Spinal cord (tissue), 9 donors: ENCODE measurements at regions not wholly inside any gene's neighbourhood (a gene's known extent, or its start where the extent isn't known, plus 50 kb on each side); places are given as distances from the start of the nearest gene placed in this dataset.
"Not testable (repeated sequence)": the region's sequence is repeated elsewhere in the genome, so short reads cannot be mapped to it uniquely, and the experiment has no call there.

Source experiments
- DNase-seq, 6 donors: peaks; one replicate each; pipeline versions ENCODE4 v3.0.0 to v3.0.0-alpha.2; 2013 to 2015; ENCODE audit warnings: low spot score in 6 of 6, low read depth in 4 of 6
- H3K27ac ChIP-seq: one replicate; pipeline ENCODE4 v1.5.1; 2013; ENCODE audit warnings: low read depth, low read length, control low read depth
- H3K27me3 ChIP-seq: one replicate; pipeline ENCODE4 v1.6.1; 2013; ENCODE audit warnings: low read length; ENCODE audit not compliant: control insufficient read depth, insufficient read depth
- H3K36me3 ChIP-seq: one replicate; pipeline ENCODE4 v1.6.1; 2013; ENCODE audit warnings: low read length; ENCODE audit not compliant: control insufficient read depth, insufficient read depth
- H3K4me1 ChIP-seq: one replicate; pipeline ENCODE4 v1.6.1; 2013; ENCODE audit warnings: low read length; ENCODE audit not compliant: control insufficient read depth, insufficient read depth
- H3K4me3 ChIP-seq: one replicate; pipeline ENCODE4 v1.5.1; 2013; ENCODE audit warnings: low read depth, low read length, control low read depth
- H3K9me3 ChIP-seq: one replicate; pipeline ENCODE4 v1.6.1; 2013; ENCODE audit warnings: low read length; ENCODE audit not compliant: control insufficient read depth, insufficient read depth
- WGBS: methylation state at CpG from one replicate; pipeline ENCODE4 v1.1.5; 2013; ENCODE audit warnings: missing lambda C conversion rate; ENCODE audit not compliant: insufficient coverage; 5-methylcytosine and 5-hydroxymethylcytosine counted together
- donor health status: healthy.

GRCh38 chr16:62831235-62831850 is 795.1 kb upstream of the CDH8 start:
- H3K9me3 ChIP-seq, result no peaks in the 10 kb centered on the region
- DNase-seq, result peak in 2 of 6 donors; percentile 68 to 74
- H3K27me3 ChIP-seq, result no peaks in the 10 kb centered on the region
- no peak overlapping the region for H3K27ac ChIP-seq
- no peaks in the 10 kb centered on the region for H3K4me1 ChIP-seq
- no CpG with 5 or more reads among the region's 2 CpGs for WGBS
- H3K4me3 ChIP-seq, result no peak overlapping the region
- no peaks in the 10 kb centered on the region for H3K36me3 ChIP-seq

DNA sequence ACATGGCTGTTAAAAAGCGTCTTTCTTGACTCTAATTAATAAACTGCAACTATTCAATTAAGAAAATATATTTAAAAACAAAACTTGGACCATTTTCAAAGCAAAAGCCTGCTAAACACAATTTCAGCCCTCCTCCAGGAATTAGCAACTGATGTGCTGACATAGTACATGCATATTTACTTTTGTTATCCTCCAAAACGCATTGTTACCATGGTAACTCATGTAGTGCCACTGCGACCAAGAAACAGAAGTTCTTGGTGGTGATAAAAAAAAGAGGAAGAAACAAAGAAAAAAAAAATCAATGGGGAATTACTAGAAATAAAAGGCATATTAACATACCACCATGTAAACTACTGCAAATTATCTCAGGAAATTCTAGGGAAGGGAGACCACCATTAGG is 793.4 kb upstream of the CDH8 start:
- no peaks in the 10 kb centered on the region for H3K9me3 ChIP-seq
- WGBS, result no CpG with 5 or more reads among the region's 3 CpGs
- peak in 3 of 6 donors; percentile 20 to 88 (median 79) for DNase-seq
- no peaks in the 10 kb centered on the region for H3K4me1 ChIP-seq
- no peaks in the 10 kb centered on the region for H3K36me3 ChIP-seq
- H3K27me3 ChIP-seq, result no peaks in the 10 kb centered on the region
- H3K27ac ChIP-seq, result no peak overlapping the region
- no peak overlapping the region for H3K4me3 ChIP-seq

- no peaks in the 10 kb centered on the region for H3K36me3 ChIP-seq
- H3K4me3 ChIP-seq, result no peak overlapping the region
- H3K9me3 ChIP-seq, result no peaks in the 10 kb centered on the region
- no CpG with 5 or more reads among the region's 1 CpG for WGBS
- peak in 1 of 6 donors; percentile 26 for DNase-seq
- no peaks in the 10 kb centered on the region for H3K4me1 ChIP-seq
- H3K27ac ChIP-seq, result no peak overlapping the region
- no peaks in the 10 kb centered on the region for H3K27me3 ChIP-seq
These were observed 792.8 kb upstream of the CDH8 start for GRCh38 chr16:62829084-62829483.

GRCh38 chr16:62821824-62822223 is 785.6 kb upstream of the CDH8 start:
- Histone ChIP-seq H3K4me3 (no peak overlapping the region), H3K27ac (no peak overlapping the region), H3K4me1 (no peaks in the 10 kb centered on the region), H3K27me3 (no peaks in the 10 kb centered on the region), H3K9me3 (peaks cover 2% of the 10 kb centered on the region), H3K36me3 (no peaks in the 10 kb centered on the region)
- DNase-seq, result no peak
- no CpG with 5 or more reads among the region's 2 CpGs for WGBS

- Histone ChIP-seq H3K27ac (no peak overlapping the region), H3K4me3 (no peak overlapping the region), H3K9me3 (no peaks in the 10 kb centered on the region), H3K27me3 (no peaks in the 10 kb centered on the region), H3K36me3 (no peaks in the 10 kb centered on the region), H3K4me1 (no peaks in the 10 kb centered on the region)
- no CpG with 5 or more reads among the region's 3 CpGs for WGBS
- DNase-seq, result peak in 1 of 6 donors; percentile 13
These were observed 780.8 kb upstream of the CDH8 start for GRCh38 chr16:62816971-62817519.

GRCh38 chr16:62814891-62815290 is 778.7 kb upstream of the CDH8 start:
- Histone ChIP-seq H3K27me3 (no peaks in the 10 kb centered on the region), H3K36me3 (no peaks in the 10 kb centered on the region), H3K4me3 (no peak overlapping the region), H3K27ac (no peak overlapping the region), H3K4me1 (no peaks in the 10 kb centered on the region), H3K9me3 (no peaks in the 10 kb centered on the region)
- DNase-seq, result no peak
- WGBS, result 75% methylated on average over 1 of the region's 2 CpGs

DNA sequence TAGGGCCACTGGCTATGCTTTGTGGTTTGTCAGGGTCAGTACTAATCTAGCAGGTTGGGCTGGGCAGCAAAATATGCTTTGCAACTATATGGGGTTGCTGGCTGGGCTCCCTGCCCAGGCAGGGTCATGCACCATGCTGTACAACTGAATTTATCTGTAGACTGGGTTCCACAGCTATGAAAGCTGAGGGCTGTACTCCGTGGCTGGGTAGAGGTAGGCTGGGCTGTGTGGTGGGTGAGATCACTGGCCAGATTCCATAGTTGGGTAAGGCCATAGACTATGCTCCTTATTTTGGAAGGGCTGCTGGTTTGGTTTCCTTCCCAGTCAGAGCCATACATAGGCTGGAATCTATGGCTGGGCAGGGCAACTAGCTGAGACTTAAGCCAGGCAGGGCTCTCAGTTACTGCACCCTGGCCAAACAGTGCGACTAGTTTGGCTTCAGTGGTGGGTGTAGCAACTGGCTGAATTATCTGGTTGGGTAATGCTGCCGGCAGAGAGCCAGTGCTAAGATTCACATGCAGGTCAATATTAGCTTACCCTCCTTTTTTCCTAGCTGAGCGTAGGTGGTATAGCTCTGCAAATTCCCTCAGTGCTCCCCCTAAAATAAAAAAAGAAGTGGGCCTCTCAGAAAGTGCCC is 769.1 kb upstream of the CDH8 start:
- H3K36me3 ChIP-seq, result no peaks in the 10 kb centered on the region
- H3K4me1 ChIP-seq, result peaks cover 4% of the 10 kb centered on the region
- H3K4me3 ChIP-seq, result no peak overlapping the region
- DNase-seq, result no peak
- no peaks in the 10 kb centered on the region for H3K27me3 ChIP-seq
- 36% methylated on average over 1 of the region's 4 CpGs for WGBS
- no peaks in the 10 kb centered on the region for H3K9me3 ChIP-seq
- H3K27ac ChIP-seq, result no peak overlapping the region

- no peaks in the 10 kb centered on the region for H3K9me3 ChIP-seq
- no peaks in the 10 kb centered on the region for H3K27me3 ChIP-seq
- H3K36me3 ChIP-seq, result no peaks in the 10 kb centered on the region
- no peak for DNase-seq
- no peak overlapping the region for H3K4me3 ChIP-seq
- H3K4me1 ChIP-seq, result no peaks in the 10 kb centered on the region
- H3K27ac ChIP-seq, result no peak overlapping the region
These were observed 758.5 kb upstream of the CDH8 start for GRCh38 chr16:62794724-62795123.

DNA sequence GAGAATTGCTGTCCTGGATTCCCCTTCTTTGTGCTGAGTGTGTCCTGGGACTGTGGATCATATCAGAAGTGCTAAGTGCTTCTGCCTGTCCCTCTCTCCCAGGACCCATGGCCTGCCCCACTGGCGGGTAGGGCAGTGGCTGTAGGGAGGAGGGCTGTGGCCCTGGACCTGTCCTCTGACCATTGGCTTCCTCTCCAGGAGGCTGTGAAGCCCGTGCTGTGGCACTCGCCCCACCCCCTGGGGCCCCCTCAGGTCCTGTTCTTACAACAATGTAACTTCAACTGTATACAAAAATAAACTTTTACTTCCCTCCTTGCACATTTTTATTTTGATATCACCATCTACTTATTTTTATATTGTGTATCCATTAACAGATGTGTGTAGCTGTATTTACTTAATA is 743.8 kb upstream of the CDH8 start:
- WGBS, result no CpG with 5 or more reads among the region's 3 CpGs
- not testable (repeated sequence) for H3K27ac ChIP-seq

GRCh38 chr16:62764572-62764971 is 728.3 kb upstream of the CDH8 start:
- no peak overlapping the region for H3K4me3 ChIP-seq
- no peaks in the 10 kb centered on the region for H3K4me1 ChIP-seq
- H3K9me3 ChIP-seq, result no peaks in the 10 kb centered on the region
- no peak for DNase-seq
- no peaks in the 10 kb centered on the region for H3K27me3 ChIP-seq
- H3K27ac ChIP-seq, result no peak overlapping the region
- WGBS, result no CpG with 5 or more reads among the region's 2 CpGs
- no peaks in the 10 kb centered on the region for H3K36me3 ChIP-seq

More for the DNA sequence above, 743.8 kb upstream of the CDH8 start:
- H3K9me3 ChIP-seq, H3K4me1 ChIP-seq, H3K36me3 ChIP-seq, H3K4me3 ChIP-seq, DNase-seq, H3K27me3 ChIP-seq: not testable (repeated sequence)
